HG02588 (cell line): ENCODE measurements at regions not wholly inside any gene's neighbourhood (a gene's known extent, or its start where the extent isn't known, plus 50 kb on each side); places are given as distances from the start of the nearest gene placed in this dataset.

ENCODE experiments used
- ATAC-seq: cut with Tn5 transposase; IDR thresholded peaks from one replicate; pipeline ENCODE4 v1.9.1; 2021; ENCODE audit warnings: mild to moderate bottlenecking, moderate library complexity; ENCODE audit not compliant: unreplicated experiment

DNA sequence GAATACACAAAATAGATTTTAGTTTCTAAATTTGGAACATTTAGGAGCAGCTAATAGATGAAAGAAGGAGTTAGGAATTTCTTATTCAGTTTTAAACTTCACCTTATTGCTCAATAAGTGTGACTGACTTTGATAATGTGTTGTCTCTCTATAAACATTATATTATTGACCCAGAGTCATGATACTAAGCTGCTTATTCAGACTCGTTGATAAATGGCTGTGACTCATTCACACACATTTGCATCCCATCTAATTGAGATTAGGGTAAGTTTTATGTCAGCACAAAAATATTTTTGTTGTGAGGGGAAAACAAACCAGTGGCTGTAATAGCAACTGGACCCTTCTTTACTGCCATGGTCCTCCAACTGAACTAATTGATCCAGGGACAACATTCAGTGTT lies 137.6 kb downstream of the GOLIM4 start:
- no peak for ATAC-seq

DNA sequence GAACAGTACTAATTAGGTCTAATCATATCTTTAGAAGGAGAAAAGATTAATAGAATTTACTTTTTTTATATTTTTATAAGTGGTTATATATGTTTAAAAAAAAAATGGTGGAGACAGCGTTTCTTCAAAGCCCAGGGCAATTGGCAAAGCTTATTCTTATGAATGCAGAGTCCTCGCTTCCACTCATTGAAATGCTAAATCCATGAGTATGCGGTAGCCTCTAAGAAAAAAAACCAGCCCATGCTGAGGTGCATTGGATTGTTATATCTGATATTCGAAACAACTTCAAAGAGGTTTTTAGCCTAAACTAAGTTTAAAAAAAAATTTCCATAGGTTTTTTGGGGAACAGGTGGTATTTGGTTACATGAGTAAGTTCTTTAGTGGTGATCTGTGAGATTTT lies 142.8 kb downstream of the GOLIM4 start:
- no peak for ATAC-seq

- no peak for ATAC-seq
Observed at GRCh38 chr3:167950212-167950611, 145.5 kb downstream of the GOLIM4 start.

GRCh38 chr3:167941234-167941995 lies 154.3 kb downstream of the GOLIM4 start:
- ATAC-seq: no peak

DNA sequence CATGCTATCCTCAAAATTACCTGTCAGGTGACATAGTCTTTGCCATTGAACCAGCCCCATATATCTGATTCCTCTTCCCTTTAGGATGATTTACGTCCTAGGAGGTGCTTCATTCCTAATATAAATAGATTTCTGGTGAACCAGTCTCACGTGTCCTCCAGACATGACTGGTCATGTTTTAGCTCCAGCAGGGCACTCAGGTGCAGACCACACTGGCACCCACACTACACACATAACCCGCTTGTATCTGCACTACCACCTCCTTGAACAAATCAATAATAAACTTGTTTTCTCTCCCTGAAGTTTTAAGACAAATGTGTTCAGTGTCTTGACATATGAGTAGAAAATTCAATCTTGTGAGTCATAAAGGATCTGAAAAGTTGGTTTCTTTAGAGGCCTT lies 155.5 kb downstream of the GOLIM4 start:
- ATAC-seq: no peak

DNA sequence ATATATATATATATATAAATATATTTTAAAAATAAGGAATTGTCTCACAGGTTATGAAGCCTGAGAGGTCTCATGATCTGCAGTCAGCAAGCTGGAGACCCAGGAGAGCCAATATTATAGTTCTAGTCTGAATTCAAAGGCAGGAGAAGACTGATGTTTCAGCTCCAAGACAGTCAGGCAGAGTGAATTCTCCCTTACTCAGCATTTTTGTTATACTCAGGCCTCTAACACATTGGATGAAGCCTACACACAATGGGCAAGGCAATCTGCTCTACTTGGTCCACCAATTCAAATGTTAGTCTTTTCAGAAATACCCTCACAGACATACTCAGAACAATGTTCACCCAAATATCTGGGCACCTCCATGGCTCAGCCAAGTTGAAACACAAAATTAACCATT lies 157.2 kb downstream of the GOLIM4 start:
- no peak for ATAC-seq

- ATAC-seq: no peak
Observed at GRCh38 chr3:167936019-167936418, 159.7 kb downstream of the GOLIM4 start.

DNA sequence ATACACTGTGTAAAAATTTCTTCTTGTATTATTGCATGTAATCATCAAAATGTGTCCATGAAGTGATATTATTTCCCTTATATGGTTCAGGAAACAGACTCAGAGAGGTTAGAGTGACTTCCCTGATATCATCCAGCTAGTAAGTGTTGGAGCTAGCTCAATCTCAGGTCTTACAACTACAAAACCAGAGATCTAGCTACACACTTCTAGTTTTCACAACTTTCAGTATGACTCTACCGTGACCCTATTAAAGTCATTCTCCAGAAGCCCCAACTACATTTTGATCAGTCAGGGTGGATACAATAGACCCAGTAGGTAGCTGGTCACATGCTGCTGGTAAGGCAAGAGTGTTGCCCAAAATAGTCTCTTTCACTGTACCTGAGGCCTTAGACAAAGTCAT lies 165.3 kb downstream of the GOLIM4 start:
- no peak for ATAC-seq

- no peak for ATAC-seq
Observed at GRCh38 chr3:167929968-167930367, 165.8 kb downstream of the GOLIM4 start.

GRCh38 chr3:167928381-167928780 lies 167.3 kb downstream of the GOLIM4 start:
- no peak for ATAC-seq

GRCh38 chr3:167920747-167921146 lies 175.0 kb downstream of the GOLIM4 start:
- no peak for ATAC-seq

DNA sequence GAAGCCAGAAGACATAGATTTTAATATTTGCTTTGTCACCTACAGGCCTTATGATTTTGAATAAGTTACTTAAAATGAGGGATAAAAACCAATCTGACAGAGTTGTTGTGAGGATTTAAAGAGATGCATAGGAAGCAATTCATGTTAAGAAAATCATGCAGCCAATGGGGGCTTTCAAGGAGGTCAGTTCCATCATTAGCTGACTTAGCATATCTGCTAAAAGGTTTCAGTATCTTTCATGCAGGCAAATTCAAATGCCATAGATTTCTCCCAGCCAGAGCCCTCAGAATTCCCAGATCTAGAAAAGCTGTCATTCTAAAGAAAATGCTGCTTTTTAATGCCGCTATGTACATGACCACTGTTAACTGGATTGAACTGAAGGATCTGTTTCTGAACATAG lies 176.1 kb downstream of the GOLIM4 start:
- no peak for ATAC-seq

DNA sequence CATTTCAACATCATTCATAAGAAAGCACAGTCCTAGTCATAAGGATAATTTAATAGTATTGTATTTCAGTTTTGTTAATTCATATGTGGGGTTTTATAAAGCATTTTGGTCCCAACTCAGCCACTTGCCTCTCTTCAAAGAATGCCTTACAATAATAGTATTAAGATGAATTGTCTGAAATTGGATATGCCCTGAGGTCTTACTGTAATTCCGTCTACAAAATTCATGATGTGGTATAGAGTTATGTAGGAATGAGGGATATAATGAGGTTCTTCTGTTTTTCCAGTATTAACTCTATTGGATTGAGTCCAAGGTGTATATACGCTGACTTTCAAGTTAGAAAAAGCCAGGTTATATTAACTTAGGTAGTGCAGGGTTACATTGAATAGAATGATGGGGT lies 177.0 kb downstream of the GOLIM4 start:
- no peak for ATAC-seq

DNA sequence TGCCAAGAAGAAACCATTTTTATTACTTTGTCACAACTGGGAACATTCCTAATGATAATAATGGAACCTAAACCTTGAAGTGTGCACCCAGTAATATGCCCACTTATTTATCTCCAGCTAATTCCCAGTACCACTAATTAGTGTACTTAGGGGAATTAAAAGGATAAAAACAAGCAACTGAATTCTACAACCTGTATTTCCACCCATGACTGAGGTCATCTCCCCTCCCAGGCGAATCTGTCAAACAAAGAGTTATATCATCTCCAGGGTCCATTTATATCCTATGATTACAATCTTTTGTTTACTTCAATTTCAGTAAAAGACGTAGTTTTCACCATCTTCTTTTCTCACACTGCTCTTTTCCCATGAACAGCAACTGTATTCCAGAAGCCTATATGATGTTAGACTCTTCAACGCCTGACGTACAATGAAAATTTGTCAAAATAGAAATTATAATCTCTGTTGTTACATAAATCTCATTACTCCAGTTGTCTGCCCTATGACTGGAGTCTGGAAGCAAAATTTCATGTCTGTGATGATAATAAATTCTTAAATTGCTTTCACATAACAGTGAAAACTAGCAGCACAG lies 177.6 kb downstream of the GOLIM4 start:
- ATAC-seq: no peak

GRCh38 chr3:167913219-167913835 lies 177.8 kb downstream of the SERPINI1 start:
- ATAC-seq: no peak

- no peak for ATAC-seq
Observed at GRCh38 chr3:167909952-167910351, 174.4 kb downstream of the SERPINI1 start.

DNA sequence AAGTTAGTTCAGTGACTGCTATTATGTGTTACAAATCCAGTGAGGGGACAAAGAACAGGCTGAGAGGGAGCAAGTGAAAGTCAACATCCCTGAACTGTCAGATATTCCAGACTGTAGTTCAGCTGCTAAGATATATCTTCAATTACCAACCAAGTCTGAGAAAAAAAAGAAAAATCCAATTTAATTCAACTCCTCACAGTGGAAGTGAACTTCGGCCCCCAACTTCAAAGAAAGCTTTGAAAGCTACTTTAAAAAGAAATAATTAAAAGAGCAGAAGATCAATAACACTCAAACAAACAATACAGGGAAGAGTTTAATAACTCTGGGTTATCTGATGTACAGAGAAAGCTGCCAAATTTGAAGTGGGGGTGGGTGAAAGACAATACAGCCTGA lies 174.0 kb downstream of the SERPINI1 start:
- ATAC-seq: no peak

DNA sequence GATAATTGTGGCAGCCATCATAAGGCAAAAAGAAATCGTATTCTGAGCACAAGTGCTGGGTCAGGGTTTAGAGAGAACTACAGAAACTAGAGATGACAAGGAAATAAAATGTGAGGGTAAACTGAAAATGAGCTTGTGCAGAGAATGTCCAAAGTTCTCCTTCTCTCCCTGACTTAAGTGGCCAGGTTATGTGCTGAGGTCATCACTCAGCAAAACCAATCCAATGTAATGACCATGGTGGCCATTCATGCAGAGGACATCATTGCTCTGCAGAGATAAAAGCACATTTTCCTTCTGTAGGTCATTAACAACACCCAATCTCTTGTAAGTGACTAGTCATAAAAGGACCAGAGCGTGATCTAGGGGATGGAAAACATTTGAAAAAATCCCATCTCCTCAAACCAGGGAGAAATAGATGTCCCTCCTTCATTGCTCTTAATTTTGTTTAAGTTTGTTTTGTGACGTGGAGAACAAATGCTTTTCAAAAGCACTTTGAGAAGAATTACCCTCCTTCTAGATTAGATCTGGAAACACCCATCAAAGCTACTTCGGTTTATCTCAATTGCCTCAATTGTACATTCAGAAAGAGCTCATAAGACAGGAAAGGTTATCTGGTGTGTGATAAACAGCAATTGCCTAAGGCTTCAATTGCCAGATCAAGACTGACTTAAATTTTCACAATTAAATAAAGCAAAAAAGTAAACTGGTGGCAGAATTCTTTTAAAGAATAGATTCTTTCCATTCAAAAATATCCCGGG lies 173.4 kb downstream of the SERPINI1 start:
- ATAC-seq: no peak

GRCh38 chr3:167908221-167908620 lies 172.7 kb downstream of the SERPINI1 start:
- no peak for ATAC-seq

- ATAC-seq: no peak
Observed at GRCh38 chr3:167901138-167901537, 165.6 kb downstream of the SERPINI1 start.

- no peak for ATAC-seq
Observed at GRCh38 chr3:167899093-167899492, 163.6 kb downstream of the SERPINI1 start.

GRCh38 chr3:167898091-167898490 lies 162.6 kb downstream of the SERPINI1 start:
- ATAC-seq: no peak
